Progenitor cell of endocrine pancreas (in vitro differentiated cells): ENCODE measurements at regions not wholly inside any gene's neighbourhood (a gene's known extent, or its start where the extent isn't known, plus 50 kb on each side); places are given as distances from the start of the nearest gene placed in this dataset.

Experiments
- DNase-seq: peaks from one replicate; pipeline ENCODE4 v3.0.0; 2021; ENCODE audit warnings: low spot score; ENCODE audit not compliant: unreplicated experiment
- H3K27ac Mint-ChIP-seq: 2 replicates; pipeline ENCODE4 v1.8.0; 2021; ENCODE audit warnings: mild to moderate bottlenecking, moderate library complexity, mixed read lengths
- H3K27me3 Mint-ChIP-seq: 2 replicates; pipeline ENCODE4 v1.8.0; 2021; ENCODE audit warnings: mixed read lengths
- H3K36me3 Mint-ChIP-seq: 2 replicates; pipeline ENCODE4 v1.8.0; 2022; ENCODE audit warnings: mixed read lengths; ENCODE audit not compliant: insufficient read depth
- H3K4me1 Mint-ChIP-seq: 2 replicates; pipeline ENCODE4 v1.8.0; 2021; ENCODE audit warnings: low read depth, mixed read lengths
- H3K4me3 Mint-ChIP-seq: 2 replicates; pipeline ENCODE4 v1.8.0; 2021; ENCODE audit warnings: low read depth, mild to moderate bottlenecking, moderate library complexity, mixed read lengths
- H3K9me3 Mint-ChIP-seq: 2 replicates; pipeline ENCODE4 v1.8.0; 2021; ENCODE audit warnings: low read depth, mixed read lengths
- TF ChIP-seq, protein P1 (sequence below): fragments of 200-600 bp; sonication (generic); IDR thresholded peaks from one replicate; pipeline ENCODE4 v1.5.0; 2021; ENCODE audit warnings: antibody characterized with exemption, mild to moderate bottlenecking; ENCODE audit not compliant: unreplicated experiment

DNA sequence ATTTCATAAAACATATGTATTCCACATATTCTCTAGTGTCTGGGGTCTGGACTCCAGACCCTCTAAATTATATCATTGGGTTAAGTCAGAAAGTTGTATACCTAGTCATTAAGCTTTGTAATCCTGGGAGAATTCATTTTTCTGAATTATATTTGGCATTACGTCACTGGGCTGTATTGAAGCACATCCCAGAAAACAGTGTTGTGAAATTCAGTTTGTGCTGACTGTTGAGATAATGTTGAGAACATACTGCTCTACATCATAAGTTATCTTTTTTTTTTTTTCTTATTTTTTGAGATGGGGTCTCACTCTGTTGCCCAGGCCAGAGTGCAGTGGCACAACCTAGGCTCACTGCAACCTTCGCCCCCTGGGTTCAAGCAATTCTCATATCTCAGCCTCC is 153.1 kb upstream of the STT3B start:
- H3K36me3 Mint-ChIP-seq = no peaks in the 10 kb centered on the region
- H3K4me3 Mint-ChIP-seq = no peak overlapping the region

DNA sequence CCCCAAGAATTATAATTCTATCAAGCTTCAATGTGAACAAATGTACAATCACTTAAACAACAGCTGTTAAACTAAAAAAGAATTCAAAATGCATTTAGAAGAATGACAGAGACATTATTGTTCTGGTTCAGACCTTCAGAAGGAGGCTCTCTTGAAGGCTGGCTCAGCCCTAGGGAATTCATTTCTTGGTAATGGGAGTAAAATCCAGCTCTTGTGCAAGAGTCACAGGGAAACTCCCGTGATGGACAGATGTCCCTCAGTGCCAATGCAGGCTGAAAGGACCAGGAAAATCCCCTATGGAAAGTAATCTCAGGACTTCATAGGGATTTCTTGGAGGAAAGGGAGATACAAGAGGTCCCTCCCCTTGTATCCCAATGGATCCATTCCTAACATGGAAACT is 149.9 kb upstream of the STT3B start:
- Mint-ChIP-seq H3K4me3 (no peak overlapping the region), H3K36me3 (no peaks in the 10 kb centered on the region), H3K9me3 (peaks cover 5% of the 10 kb centered on the region), H3K27me3 (no peaks in the 10 kb centered on the region), H3K4me1 (no peaks in the 10 kb centered on the region), H3K27ac (no peak overlapping the region)
- DNase-seq = no peak
- TF ChIP-seq, protein P1, sequence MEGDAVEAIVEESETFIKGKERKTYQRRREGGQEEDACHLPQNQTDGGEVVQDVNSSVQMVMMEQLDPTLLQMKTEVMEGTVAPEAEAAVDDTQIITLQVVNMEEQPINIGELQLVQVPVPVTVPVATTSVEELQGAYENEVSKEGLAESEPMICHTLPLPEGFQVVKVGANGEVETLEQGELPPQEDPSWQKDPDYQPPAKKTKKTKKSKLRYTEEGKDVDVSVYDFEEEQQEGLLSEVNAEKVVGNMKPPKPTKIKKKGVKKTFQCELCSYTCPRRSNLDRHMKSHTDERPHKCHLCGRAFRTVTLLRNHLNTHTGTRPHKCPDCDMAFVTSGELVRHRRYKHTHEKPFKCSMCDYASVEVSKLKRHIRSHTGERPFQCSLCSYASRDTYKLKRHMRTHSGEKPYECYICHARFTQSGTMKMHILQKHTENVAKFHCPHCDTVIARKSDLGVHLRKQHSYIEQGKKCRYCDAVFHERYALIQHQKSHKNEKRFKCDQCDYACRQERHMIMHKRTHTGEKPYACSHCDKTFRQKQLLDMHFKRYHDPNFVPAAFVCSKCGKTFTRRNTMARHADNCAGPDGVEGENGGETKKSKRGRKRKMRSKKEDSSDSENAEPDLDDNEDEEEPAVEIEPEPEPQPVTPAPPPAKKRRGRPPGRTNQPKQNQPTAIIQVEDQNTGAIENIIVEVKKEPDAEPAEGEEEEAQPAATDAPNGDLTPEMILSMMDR = no peak

More for the DNA sequence above, 153.1 kb upstream of the STT3B start:
- DNase-seq = no peak
- TF ChIP-seq, protein P1 = no peak
- no peaks in the 10 kb centered on the region for H3K27me3 Mint-ChIP-seq
- peaks cover 3% of the 10 kb centered on the region for H3K4me1 Mint-ChIP-seq
- no peaks in the 10 kb centered on the region for H3K9me3 Mint-ChIP-seq
- H3K27ac Mint-ChIP-seq = no peak overlapping the region

DNA sequence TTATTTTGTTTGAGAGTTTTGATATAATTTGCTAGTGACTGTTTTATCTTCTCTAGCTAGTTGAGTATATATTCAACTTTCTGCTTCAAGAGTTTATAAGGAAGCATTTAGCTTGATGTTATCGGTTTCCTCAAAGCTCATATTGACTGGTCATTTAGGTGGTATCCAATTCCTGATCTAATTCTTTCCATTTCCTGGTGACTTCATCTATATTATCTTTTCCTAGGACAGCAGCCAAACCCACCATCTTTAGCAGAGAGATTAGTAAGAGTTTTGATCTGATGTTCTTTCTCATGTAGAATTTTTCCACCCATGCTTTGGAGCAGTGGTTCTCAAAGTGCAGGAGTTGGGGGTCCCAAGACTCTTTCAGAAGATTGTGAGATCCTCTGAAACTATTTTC is 148.6 kb upstream of the STT3B start:
- no peak overlapping the region for H3K27ac Mint-ChIP-seq
- no peak for DNase-seq
- H3K27me3 Mint-ChIP-seq = no peaks in the 10 kb centered on the region

DNA sequence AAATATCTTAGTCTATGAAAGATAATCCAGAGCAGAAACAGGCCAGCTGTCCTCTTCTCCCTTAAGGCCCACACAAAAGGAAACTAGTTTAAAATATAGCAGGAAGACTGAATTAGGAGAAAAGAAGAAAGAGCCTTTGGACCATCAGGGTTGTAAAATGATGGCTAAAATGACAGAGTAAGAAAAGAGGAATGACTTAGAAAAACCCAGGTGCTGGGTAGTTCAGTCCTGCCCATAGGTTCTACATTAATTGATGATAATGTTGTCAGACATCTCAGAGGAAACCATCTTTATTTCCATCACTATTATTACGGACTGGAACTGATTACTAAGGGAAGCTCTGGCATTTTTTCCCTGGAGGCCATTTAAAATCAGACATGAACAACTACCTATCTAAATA is 142.8 kb upstream of the STT3B start:
- no peaks in the 10 kb centered on the region for H3K4me1 Mint-ChIP-seq
- no peaks in the 10 kb centered on the region for H3K36me3 Mint-ChIP-seq
- peaks cover 5% of the 10 kb centered on the region for H3K9me3 Mint-ChIP-seq
- TF ChIP-seq, protein P1 = no peak
- DNase-seq = no peak
- peaks cover 11% of the 10 kb centered on the region for H3K27me3 Mint-ChIP-seq
- H3K4me3 Mint-ChIP-seq = no peak overlapping the region
- H3K27ac Mint-ChIP-seq = no peak overlapping the region

More for the DNA sequence above, 148.6 kb upstream of the STT3B start:
- Mint-ChIP-seq H3K36me3 (no peaks in the 10 kb centered on the region), H3K9me3 (peaks cover 5% of the 10 kb centered on the region), H3K4me3 (no peak overlapping the region), H3K4me1 (no peaks in the 10 kb centered on the region)
- TF ChIP-seq, protein P1 = no peak

DNA sequence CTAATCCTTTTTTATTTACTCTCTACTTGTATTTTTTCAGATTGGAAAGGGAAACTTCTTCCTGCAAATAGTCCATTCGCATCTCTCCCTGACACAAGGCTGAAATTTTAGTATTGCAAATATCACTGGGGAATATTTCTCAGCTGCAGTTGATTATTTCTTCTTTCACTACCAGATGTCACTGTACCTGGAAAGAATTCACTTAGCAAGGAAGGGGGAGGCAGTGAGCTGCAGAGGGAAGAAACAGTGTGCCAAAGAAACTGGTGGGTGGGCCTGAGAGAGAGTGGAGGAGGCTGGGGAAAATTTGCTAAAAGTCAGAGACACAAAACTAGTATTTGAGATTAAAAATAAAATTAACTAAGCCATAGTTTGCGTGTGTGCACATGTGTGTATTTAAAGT is 142.3 kb upstream of the STT3B start:
- Mint-ChIP-seq H3K27ac (no peak overlapping the region), H3K4me3 (no peak overlapping the region), H3K36me3 (no peaks in the 10 kb centered on the region), H3K4me1 (no peaks in the 10 kb centered on the region), H3K9me3 (peaks cover 5% of the 10 kb centered on the region), H3K27me3 (peaks cover 11% of the 10 kb centered on the region)
- no peak for DNase-seq
- TF ChIP-seq, protein P1 = no peak

DNA sequence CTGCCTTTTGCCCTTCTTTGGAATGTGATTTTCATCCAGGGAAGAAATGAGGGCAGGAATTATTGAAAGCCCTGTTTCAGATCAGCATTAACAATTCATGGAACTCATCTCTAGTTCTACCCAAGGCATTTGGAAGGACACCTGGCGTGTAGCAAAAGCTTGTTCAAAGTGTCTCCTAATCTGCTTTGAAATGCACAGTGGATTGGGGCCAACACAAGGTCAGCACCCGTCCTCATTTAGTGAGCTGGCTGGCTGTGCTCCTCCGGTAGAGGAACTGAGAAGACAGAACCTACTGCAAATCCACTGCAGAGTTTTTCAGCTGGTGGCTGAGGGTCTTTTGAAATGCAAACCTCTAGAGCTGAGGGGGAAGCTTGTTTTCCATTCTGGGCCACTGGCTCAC is 141.6 kb upstream of the STT3B start:
- Mint-ChIP-seq H3K27ac (no peak overlapping the region), H3K4me3 (no peak overlapping the region), H3K9me3 (peaks cover 5% of the 10 kb centered on the region), H3K36me3 (no peaks in the 10 kb centered on the region), H3K27me3 (peaks cover 11% of the 10 kb centered on the region), H3K4me1 (no peaks in the 10 kb centered on the region)
- TF ChIP-seq, protein P1 = no peak
- DNase-seq = no peak
